WI38 (cell line): ENCODE measurements at regions not wholly inside any gene's neighbourhood (a gene's known extent, or its start where the extent isn't known, plus 50 kb on each side); places are given as distances from the start of the nearest gene placed in this dataset.

Experiments
- H3K4me3 ChIP-seq: 2 replicates; pipeline ENCODE4 v1.5.1; 2011; ENCODE audit warnings: low read depth, mild to moderate bottlenecking, control low read depth, low read length
- CTCF ChIP-seq: IDR thresholded peaks from 2 replicates; pipeline ENCODE4 v1.5.1; 2012; ENCODE audit warnings: low read depth, mild to moderate bottlenecking, control low read depth, low read length

- no peak for TF ChIP-seq CTCF
- no peak overlapping the region for H3K4me3 ChIP-seq
These were observed 512.5 kb upstream of the PROK2 start for GRCh38 chr3:72297481-72297880.

- no peak overlapping the region for H3K4me3 ChIP-seq
- no peak for TF ChIP-seq CTCF
These were observed 511.6 kb upstream of the PROK2 start for GRCh38 chr3:72296477-72297111.

- no peak for TF ChIP-seq CTCF
- H3K4me3 ChIP-seq, result no peak overlapping the region
These were observed 511.1 kb upstream of the PROK2 start for GRCh38 chr3:72295962-72296450.

- no peak for TF ChIP-seq CTCF
- H3K4me3 ChIP-seq, result no peak overlapping the region
These were observed 510.5 kb upstream of the PROK2 start for GRCh38 chr3:72295276-72295961.

GRCh38 chr3:72290859-72291638 is 506.1 kb upstream of the PROK2 start:
- TF ChIP-seq CTCF, result no peak
- H3K4me3 ChIP-seq, result no peak overlapping the region

GRCh38 chr3:72289692-72290071 is 504.7 kb upstream of the PROK2 start:
- TF ChIP-seq CTCF, result no peak
- no peak overlapping the region for H3K4me3 ChIP-seq
